Prostate gland (tissue), 2 donors: ENCODE measurements at regions not wholly inside any gene's neighbourhood (a gene's known extent, or its start where the extent isn't known, plus 50 kb on each side); places are given as distances from the start of the nearest gene placed in this dataset.

ENCODE experiments used
- DNase-seq: peaks from one replicate; pipeline ENCODE4 v3.0.0-alpha.2; 2019; ENCODE audit warnings: low spot score
- H3K27ac ChIP-seq, 2 donors: fragments of 200-600 bp; sonication (generic); 2 replicates each; pipeline ENCODE4 v1.5.1; 2017 to 2019
- H3K27me3 ChIP-seq: fragments of 200-600 bp; sonication (generic); replicated peaks from 2 replicates; pipeline ENCODE4 v1.5.1; 2019; ENCODE audit not compliant: insufficient read depth
- H3K36me3 ChIP-seq, 2 donors: fragments of 200-600 bp; sonication (generic); 1 replicate in 1 of 2; 2 replicates in 1 of 2; pipeline versions ENCODE4 v1.5.1 to v1.8.1; 2017 to 2019
- H3K4me1 ChIP-seq: fragments of 200-600 bp; sonication (generic); replicated peaks from 2 replicates; pipeline ENCODE4 v1.5.1; 2019
- H3K4me3 ChIP-seq, 2 donors: fragments of 200-600 bp; sonication (generic); 2 replicates each; pipeline ENCODE4 v1.5.1; 2017 to 2019
- H3K9me3 ChIP-seq: fragments of 200-600 bp; sonication (generic); 2 replicates; pipeline ENCODE4 v1.5.1; 2017
- POLR2A ChIP-seq: fragments of 450-650 bp; IDR thresholded peaks from one replicate; pipeline ENCODE4 v1.6.1; 2016; ENCODE audit warnings: antibody characterized with exemption, mild to moderate bottlenecking
- POLR2AphosphoS5 ChIP-seq: sonication (generic); formaldehyde crosslinking; IDR thresholded peaks from one replicate; pipeline ENCODE4 v1.6.1; 2017; ENCODE audit warnings: antibody characterized with exemption
- WGBS: methylation state at CpG from one replicate; pipeline ENCODE4 v1.1.5; 2018; 5-methylcytosine and 5-hydroxymethylcytosine counted together
- intact Hi-C: fragments of 100-400 bp; cut with DNase I; formaldehyde crosslinking; loops from one replicate; pipeline ENCODE4 v1.14.2; 2022
- TF ChIP-seq, protein P1 (sequence below), 4 experiments: fragments of 200-600 bp in 2 of 4; fragments of 450-650 bp in 2 of 4; sonication (generic) in 2 of 4; IDR thresholded peaks; 1 replicate in 3 of 4; 2 replicates in 1 of 4; pipeline ENCODE4 v1.5.1; 2016 to 2019; ENCODE audit warnings: antibody characterized with exemption in 4 of 4, mild to moderate bottlenecking in 2 of 4, moderate library complexity in 2 of 4

- H3K27ac ChIP-seq, result peak overlapping the region in 1 of 2 donors; percentile 55
- intact Hi-C loops, result no loop called here
- 79% methylated on average over 4 of the region's 4 CpGs for WGBS
- H3K4me3 ChIP-seq, result no peak overlapping the region
- peaks cover 7% of the 10 kb centered on the region for H3K4me1 ChIP-seq
- no peaks in the 10 kb centered on the region for H3K9me3 ChIP-seq
- DNase-seq, result no peak
- H3K27me3 ChIP-seq, result no peaks in the 10 kb centered on the region
- no peaks in the 10 kb centered on the region for H3K36me3 ChIP-seq
- TF ChIP-seq, protein P1, sequence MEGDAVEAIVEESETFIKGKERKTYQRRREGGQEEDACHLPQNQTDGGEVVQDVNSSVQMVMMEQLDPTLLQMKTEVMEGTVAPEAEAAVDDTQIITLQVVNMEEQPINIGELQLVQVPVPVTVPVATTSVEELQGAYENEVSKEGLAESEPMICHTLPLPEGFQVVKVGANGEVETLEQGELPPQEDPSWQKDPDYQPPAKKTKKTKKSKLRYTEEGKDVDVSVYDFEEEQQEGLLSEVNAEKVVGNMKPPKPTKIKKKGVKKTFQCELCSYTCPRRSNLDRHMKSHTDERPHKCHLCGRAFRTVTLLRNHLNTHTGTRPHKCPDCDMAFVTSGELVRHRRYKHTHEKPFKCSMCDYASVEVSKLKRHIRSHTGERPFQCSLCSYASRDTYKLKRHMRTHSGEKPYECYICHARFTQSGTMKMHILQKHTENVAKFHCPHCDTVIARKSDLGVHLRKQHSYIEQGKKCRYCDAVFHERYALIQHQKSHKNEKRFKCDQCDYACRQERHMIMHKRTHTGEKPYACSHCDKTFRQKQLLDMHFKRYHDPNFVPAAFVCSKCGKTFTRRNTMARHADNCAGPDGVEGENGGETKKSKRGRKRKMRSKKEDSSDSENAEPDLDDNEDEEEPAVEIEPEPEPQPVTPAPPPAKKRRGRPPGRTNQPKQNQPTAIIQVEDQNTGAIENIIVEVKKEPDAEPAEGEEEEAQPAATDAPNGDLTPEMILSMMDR (IDR thresholded peaks at IDR 0.05), result peak in 1 of 4 experiments; percentile 9
- TF ChIP-seq POLR2A (no peak), POLR2AphosphoS5 (no peak)
Measured at GRCh38 chr17:72429066-72429638, 308.3 kb downstream of the SOX9 start.

GRCh38 chr17:72430611-72431432 lies 310.0 kb downstream of the SOX9 start:
- H3K27ac ChIP-seq, result no peak overlapping the region
- no peak for TF ChIP-seq POLR2AphosphoS5
- TF ChIP-seq, protein P1 (IDR thresholded peaks at IDR 0.05), result peak in 1 of 4 experiments; percentile 18
- H3K4me1 ChIP-seq, result peaks cover 7% of the 10 kb centered on the region
- no peaks in the 10 kb centered on the region for H3K36me3 ChIP-seq
- intact Hi-C loops, result no loop called here
- no peaks in the 10 kb centered on the region for H3K27me3 ChIP-seq
- no peak for DNase-seq
- no peaks in the 10 kb centered on the region for H3K9me3 ChIP-seq
- no peak overlapping the region for H3K4me3 ChIP-seq
- 77% methylated on average over 19 of the region's 20 CpGs for WGBS

DNA sequence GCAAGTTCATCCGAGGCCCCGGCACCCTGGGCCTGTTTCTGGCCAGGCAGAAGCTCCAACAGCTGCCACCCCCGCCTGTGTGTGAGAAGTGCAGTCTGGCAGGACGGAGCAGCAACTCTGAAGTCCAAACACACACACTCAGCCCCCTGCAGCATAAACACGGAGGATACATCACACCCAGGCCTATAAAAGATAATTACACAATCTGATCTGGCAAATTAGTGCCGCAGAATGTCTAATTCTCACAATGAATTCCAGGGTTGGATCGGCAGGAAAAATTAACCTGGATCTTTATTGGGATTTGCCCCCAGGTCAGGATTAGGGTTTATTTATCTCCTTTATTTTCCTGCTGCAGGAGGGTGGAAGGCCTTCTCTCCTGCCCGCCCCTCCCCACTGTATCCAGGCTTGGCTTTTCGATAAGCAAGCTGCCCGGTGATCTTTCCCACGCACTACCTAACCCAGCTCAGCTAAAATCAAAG lies 311.4 kb downstream of the SOX9 start:
- H3K4me3 ChIP-seq, result no peak overlapping the region
- no peak for DNase-seq
- H3K9me3 ChIP-seq, result no peaks in the 10 kb centered on the region
- WGBS, result 28% methylated on average over 11 of the region's 11 CpGs
- intact Hi-C loops, result no loop called here
- no peaks in the 10 kb centered on the region for H3K36me3 ChIP-seq
- TF ChIP-seq, protein P1 (IDR thresholded peaks at IDR 0.05), result no peak
- TF ChIP-seq POLR2AphosphoS5 (no peak), POLR2A (no peak)
- peaks cover 7% of the 10 kb centered on the region for H3K4me1 ChIP-seq
- no peaks in the 10 kb centered on the region for H3K27me3 ChIP-seq
- peak overlapping the region; percentile 39 to 53 for H3K27ac ChIP-seq

- Histone ChIP-seq H3K4me3 (no peak overlapping the region), H3K36me3 (no peaks in the 10 kb centered on the region), H3K4me1 (peaks cover 7% of the 10 kb centered on the region), H3K27me3 (no peaks in the 10 kb centered on the region), H3K9me3 (no peaks in the 10 kb centered on the region), H3K27ac (peak overlapping the region; percentile 39 to 53)
- DNase-seq, result no peak
- WGBS, result 21% methylated on average over 4 of the region's 4 CpGs
- TF ChIP-seq POLR2AphosphoS5 (no peak), POLR2A (no peak)
- TF ChIP-seq, protein P1 (IDR thresholded peaks at IDR 0.05), result no peak
- intact Hi-C loops, result no loop called here
Measured at GRCh38 chr17:72432881-72433280, 312.1 kb downstream of the SOX9 start.
